ENCODE measurements at regions not wholly inside any gene's neighbourhood (a gene's known extent, or its start where the extent isn't known, plus 50 kb on each side); places are given as distances from the start of the nearest gene placed in this dataset.

- DNase-seq: no peak
- H3K27ac ChIP-seq: no peak overlapping the region
- peaks cover 0 to 12% (median 5%) of the 10 kb centered on the region in 4 donors for H3K4me1 ChIP-seq
- 76 to 82% methylated on average over 4 of the region's 4 CpGs for WGBS, 2 donors
- H3K9me3 ChIP-seq: no peaks in the 10 kb centered on the region
- no peak for TF ChIP-seq EP300 (IDR thresholded peaks at IDR 0.05)
- no peak for TF ChIP-seq POLR2A (IDR thresholded peaks at IDR 0.05)
- TF ChIP-seq POLR2AphosphoS5 (IDR thresholded peaks at IDR 0.05): no peak
- TF ChIP-seq, protein P1, sequence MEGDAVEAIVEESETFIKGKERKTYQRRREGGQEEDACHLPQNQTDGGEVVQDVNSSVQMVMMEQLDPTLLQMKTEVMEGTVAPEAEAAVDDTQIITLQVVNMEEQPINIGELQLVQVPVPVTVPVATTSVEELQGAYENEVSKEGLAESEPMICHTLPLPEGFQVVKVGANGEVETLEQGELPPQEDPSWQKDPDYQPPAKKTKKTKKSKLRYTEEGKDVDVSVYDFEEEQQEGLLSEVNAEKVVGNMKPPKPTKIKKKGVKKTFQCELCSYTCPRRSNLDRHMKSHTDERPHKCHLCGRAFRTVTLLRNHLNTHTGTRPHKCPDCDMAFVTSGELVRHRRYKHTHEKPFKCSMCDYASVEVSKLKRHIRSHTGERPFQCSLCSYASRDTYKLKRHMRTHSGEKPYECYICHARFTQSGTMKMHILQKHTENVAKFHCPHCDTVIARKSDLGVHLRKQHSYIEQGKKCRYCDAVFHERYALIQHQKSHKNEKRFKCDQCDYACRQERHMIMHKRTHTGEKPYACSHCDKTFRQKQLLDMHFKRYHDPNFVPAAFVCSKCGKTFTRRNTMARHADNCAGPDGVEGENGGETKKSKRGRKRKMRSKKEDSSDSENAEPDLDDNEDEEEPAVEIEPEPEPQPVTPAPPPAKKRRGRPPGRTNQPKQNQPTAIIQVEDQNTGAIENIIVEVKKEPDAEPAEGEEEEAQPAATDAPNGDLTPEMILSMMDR (IDR thresholded peaks at IDR 0.05): no peak
- H3K27me3 ChIP-seq: peaks cover 2 to 33% (median 19%) of the 10 kb centered on the region in 3 donors
- intact Hi-C loops (cut with DNase I): no loop called here
- H3K36me3 ChIP-seq: no peaks in the 10 kb centered on the region
- H3K4me3 ChIP-seq: no peak overlapping the region
These were observed 51.4 kb upstream of the DBX1 start for GRCh38 chr11:20211691-20212090.
